ENCODE measurements at regions not wholly inside any gene's neighbourhood (a gene's known extent, or its start where the extent isn't known, plus 50 kb on each side); places are given as distances from the start of the nearest gene placed in this dataset.

DNA sequence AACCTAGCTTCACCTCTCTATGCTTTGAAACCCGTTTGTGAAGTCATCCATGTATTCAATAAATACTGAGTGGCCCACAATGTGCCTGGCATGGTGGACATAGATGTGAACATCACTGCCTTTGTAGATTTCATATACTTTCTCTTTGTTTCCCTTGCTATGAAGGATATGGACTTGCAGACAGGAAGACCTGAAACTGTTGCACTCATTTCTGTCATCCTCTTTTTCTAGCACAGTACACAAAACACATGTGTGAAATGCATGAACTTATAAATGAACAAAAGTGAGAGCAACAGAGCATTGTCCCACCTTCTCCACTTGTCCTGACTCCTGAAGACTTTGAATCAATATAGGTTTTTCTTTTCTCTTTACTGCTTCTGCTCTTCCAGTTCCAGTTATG lies 249.4 kb upstream of the LINC00305 start:
- in situ Hi-C loops (cut with HindIII; ENCODE audit: low pct_ligation_motif_present, low sequenced_read_pairs): no loop called here

DNA sequence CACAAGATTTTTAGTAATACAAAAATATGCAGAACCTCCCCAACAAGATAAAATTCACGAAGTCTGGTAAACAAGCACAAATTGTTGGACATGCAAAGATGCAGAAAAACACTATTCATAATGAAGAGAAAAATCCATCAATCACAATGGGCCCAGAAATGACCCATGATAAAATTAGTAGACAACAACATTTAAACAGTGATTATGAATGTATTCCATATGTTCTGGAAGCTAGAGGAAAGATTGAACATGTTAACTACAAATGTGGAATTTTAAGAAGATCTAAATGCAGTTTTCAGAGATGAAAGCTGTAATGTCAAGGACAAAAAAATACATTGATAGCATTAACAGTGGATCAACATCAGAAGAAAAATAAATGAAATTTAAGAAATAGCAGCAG lies 243.3 kb upstream of the LINC00305 start:
- Histone ChIP-seq H3K36me3 (replicated peaks) (no peaks in the 10 kb centered on the region), H3K4me3 (ENCODE audit: low read depth, low read length) (no peak overlapping the region), H3K27ac (no peak overlapping the region), H3K27me3 (replicated peaks) (no peaks in the 10 kb centered on the region)
- DNase-seq: no peak
- in situ Hi-C loops (cut with HindIII; ENCODE audit: low pct_ligation_motif_present, low sequenced_read_pairs): no loop called here
- TF ChIP-seq, protein P1, sequence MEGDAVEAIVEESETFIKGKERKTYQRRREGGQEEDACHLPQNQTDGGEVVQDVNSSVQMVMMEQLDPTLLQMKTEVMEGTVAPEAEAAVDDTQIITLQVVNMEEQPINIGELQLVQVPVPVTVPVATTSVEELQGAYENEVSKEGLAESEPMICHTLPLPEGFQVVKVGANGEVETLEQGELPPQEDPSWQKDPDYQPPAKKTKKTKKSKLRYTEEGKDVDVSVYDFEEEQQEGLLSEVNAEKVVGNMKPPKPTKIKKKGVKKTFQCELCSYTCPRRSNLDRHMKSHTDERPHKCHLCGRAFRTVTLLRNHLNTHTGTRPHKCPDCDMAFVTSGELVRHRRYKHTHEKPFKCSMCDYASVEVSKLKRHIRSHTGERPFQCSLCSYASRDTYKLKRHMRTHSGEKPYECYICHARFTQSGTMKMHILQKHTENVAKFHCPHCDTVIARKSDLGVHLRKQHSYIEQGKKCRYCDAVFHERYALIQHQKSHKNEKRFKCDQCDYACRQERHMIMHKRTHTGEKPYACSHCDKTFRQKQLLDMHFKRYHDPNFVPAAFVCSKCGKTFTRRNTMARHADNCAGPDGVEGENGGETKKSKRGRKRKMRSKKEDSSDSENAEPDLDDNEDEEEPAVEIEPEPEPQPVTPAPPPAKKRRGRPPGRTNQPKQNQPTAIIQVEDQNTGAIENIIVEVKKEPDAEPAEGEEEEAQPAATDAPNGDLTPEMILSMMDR (IDR thresholded peaks at IDR 0.05; ENCODE audit: low read depth, low read length, missing control alignments): no peak

More for the DNA sequence above, 249.4 kb upstream of the LINC00305 start:
- Histone ChIP-seq H3K36me3 (replicated peaks) (no peaks in the 10 kb centered on the region), H3K4me3 (ENCODE audit: low read depth, low read length) (no peak overlapping the region), H3K27me3 (replicated peaks) (no peaks in the 10 kb centered on the region), H3K27ac (no peak overlapping the region)
- TF ChIP-seq, protein P1 (IDR thresholded peaks at IDR 0.05; ENCODE audit: low read depth, low read length, missing control alignments): no peak
- no peak for DNase-seq

DNA sequence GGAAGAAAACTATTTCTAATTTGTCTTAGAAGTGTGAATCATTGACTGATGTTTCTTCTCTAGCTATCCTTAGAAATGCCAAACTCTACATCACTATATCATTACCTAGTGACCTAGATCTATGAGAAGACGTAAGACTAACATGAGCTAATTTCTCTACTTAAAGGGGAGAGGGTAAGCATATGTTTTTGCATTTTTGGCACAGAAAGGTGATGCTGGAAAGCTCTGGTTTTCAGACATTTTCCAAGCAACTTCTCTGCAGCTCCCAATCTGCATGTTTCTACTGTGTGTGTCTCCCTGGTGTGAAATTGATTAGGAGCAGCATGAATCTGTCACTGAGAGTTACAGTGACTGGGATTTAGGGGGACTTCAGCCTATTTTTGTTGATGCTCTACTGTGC lies 235.2 kb upstream of the LINC00305 start:
- H3K4me3 ChIP-seq (ENCODE audit: low read depth, low read length): no peak overlapping the region
- H3K36me3 ChIP-seq (replicated peaks): no peaks in the 10 kb centered on the region
- H3K27ac ChIP-seq: no peak overlapping the region
- DNase-seq: no peak
- no peaks in the 10 kb centered on the region for H3K27me3 ChIP-seq (replicated peaks)
- in situ Hi-C loops (cut with HindIII; ENCODE audit: low pct_ligation_motif_present, low sequenced_read_pairs): no loop called here
- TF ChIP-seq, protein P1 (IDR thresholded peaks at IDR 0.05; ENCODE audit: low read depth, low read length, missing control alignments): no peak

DNA sequence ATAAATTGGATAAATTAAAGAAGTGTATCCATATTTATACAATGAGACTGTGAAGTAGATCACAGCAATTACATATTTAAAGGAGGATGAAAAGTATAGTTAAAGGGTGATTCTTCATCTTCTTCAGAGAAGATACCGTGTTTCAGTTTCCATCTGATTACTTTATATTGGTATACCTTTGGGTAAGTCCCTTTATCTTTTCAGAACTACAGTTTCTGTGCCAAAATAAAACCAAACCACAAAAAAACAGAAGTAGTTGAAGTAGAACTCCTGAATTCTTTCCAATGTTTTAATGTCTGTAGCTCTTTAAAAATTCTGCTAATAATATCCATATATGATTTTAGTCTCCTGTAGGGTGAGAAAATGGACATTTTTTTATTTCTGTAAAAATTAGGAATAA lies 231.2 kb upstream of the LINC00305 start:
- Histone ChIP-seq H3K4me3 (ENCODE audit: low read depth, low read length) (no peak overlapping the region), H3K36me3 (replicated peaks) (no peaks in the 10 kb centered on the region), H3K27me3 (replicated peaks) (no peaks in the 10 kb centered on the region), H3K27ac (no peak overlapping the region)
- in situ Hi-C loops (cut with HindIII; ENCODE audit: low pct_ligation_motif_present, low sequenced_read_pairs): no loop called here
- DNase-seq: no peak
- TF ChIP-seq, protein P1 (IDR thresholded peaks at IDR 0.05; ENCODE audit: low read depth, low read length, missing control alignments): no peak

DNA sequence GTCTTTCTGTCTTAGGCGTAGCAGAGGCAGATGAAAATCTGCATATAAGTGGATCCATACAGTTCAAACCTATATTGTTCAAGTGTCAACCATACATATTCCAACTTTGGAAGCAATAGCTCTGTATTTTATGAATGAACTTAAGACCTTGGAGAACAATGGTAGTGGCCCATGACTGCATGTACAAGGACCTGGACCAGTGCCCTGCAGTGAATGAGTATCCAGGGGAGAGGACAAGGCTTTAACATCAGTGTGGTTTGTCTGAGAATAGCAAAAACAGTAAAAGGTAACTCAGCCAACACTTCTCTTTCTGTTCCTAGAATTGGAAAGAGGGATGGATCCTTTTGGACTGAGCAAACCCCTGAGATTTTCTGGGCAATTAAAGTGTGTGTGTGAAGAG lies 230.8 kb upstream of the LINC00305 start:
- in situ Hi-C loops (cut with HindIII; ENCODE audit: low pct_ligation_motif_present, low sequenced_read_pairs): no loop called here
- H3K4me3 ChIP-seq (ENCODE audit: low read depth, low read length): no peak overlapping the region
- DNase-seq: no peak
- H3K27ac ChIP-seq: no peak overlapping the region
- no peaks in the 10 kb centered on the region for H3K36me3 ChIP-seq (replicated peaks)
- no peaks in the 10 kb centered on the region for H3K27me3 ChIP-seq (replicated peaks)
- TF ChIP-seq, protein P1 (IDR thresholded peaks at IDR 0.05; ENCODE audit: low read depth, low read length, missing control alignments): no peak

DNA sequence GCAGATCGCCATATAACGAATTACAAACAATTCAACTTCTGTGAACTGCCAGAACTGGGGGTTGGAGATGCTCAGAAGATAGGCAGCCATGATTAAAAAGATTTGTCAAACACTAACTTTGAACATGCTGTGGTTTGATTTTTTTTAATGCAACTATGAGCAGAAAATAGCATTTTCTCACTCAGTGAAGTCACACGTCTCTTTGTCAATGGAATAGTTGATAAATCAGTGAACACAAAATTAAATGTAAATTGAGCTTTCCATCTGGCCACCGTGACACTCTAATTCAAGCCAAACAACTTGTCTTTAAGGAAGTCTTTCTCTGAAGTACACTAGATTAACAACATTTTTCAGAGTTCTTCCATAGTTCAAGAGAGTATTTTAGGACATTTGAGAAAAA lies 228.6 kb upstream of the LINC00305 start:
- in situ Hi-C loops (cut with HindIII; ENCODE audit: low pct_ligation_motif_present, low sequenced_read_pairs): no loop called here

More for the DNA sequence above, 228.6 kb upstream of the LINC00305 start:
- H3K36me3 ChIP-seq (replicated peaks): no peaks in the 10 kb centered on the region
- TF ChIP-seq, protein P1 (IDR thresholded peaks at IDR 0.05; ENCODE audit: low read depth, low read length, missing control alignments): no peak
- DNase-seq: no peak
- H3K27me3 ChIP-seq (replicated peaks): no peaks in the 10 kb centered on the region
- no peak overlapping the region for H3K27ac ChIP-seq
- no peak overlapping the region for H3K4me3 ChIP-seq (ENCODE audit: low read depth, low read length)

All from brain microvascular endothelial cell (primary cell).